BE2C (cell line): ENCODE measurements at regions not wholly inside any gene's neighbourhood (a gene's known extent, or its start where the extent isn't known, plus 50 kb on each side); places are given as distances from the start of the nearest gene placed in this dataset.

Source experiments
- DNase-seq: peaks from one replicate; pipeline ENCODE4 v3.0.0-alpha.2; 2020
- H3K27me3 ChIP-seq: fragments of 250-450 bp; sonication (Bioruptor Pico); 2 replicates; pipeline ENCODE4 v1.5.1; 2020; ENCODE audit warnings: mild to moderate bottlenecking
- H3K36me3 ChIP-seq: fragments of 250-450 bp; sonication (Bioruptor Pico); 2 replicates; pipeline ENCODE4 v1.5.1; 2020; ENCODE audit warnings: mild to moderate bottlenecking
- H3K4me1 ChIP-seq: fragments of 250-450 bp; sonication (Bioruptor Pico); 2 replicates; pipeline ENCODE4 v1.5.1; 2020
- H3K4me3 ChIP-seq: 2 replicates; pipeline ENCODE4 v1.5.1; 2011; ENCODE audit warnings: low read depth, low read length
- H3K9me3 ChIP-seq: fragments of 250-450 bp; sonication (Bioruptor Pico); 2 replicates; pipeline ENCODE4 v1.5.1; 2020
- CTCF ChIP-seq: IDR thresholded peaks from 2 replicates; pipeline ENCODE4 v1.5.1; 2012; ENCODE audit warnings: mild to moderate bottlenecking, low read depth, low read length

- TF ChIP-seq CTCF = no peak
- DNase-seq = no peak
- Histone ChIP-seq H3K9me3 (no peaks in the 10 kb centered on the region), H3K4me1 (no peaks in the 10 kb centered on the region), H3K27me3 (no peaks in the 10 kb centered on the region), H3K4me3 (no peak overlapping the region), H3K36me3 (no peaks in the 10 kb centered on the region)
These were observed 452.0 kb downstream of the NPIPA7 start for GRCh38 chr16:16830973-16831372.

- no peak for TF ChIP-seq CTCF
- H3K9me3 ChIP-seq = no peaks in the 10 kb centered on the region
- no peak for DNase-seq
- H3K4me1 ChIP-seq = no peaks in the 10 kb centered on the region
- H3K4me3 ChIP-seq = no peak overlapping the region
- H3K36me3 ChIP-seq = no peaks in the 10 kb centered on the region
- H3K27me3 ChIP-seq = no peaks in the 10 kb centered on the region
These were observed 454.2 kb downstream of the NPIPA7 start for GRCh38 chr16:16833165-16833564.

GRCh38 chr16:16850274-16850673 is 471.3 kb downstream of the NPIPA7 start:
- TF ChIP-seq CTCF = no peak
- no peaks in the 10 kb centered on the region for H3K9me3 ChIP-seq

GRCh38 chr16:16857012-16857411 is 478.1 kb downstream of the NPIPA7 start:
- H3K36me3 ChIP-seq = no peaks in the 10 kb centered on the region
- DNase-seq = no peak
- H3K4me3 ChIP-seq = no peak overlapping the region
- no peaks in the 10 kb centered on the region for H3K4me1 ChIP-seq
- no peaks in the 10 kb centered on the region for H3K27me3 ChIP-seq
- H3K9me3 ChIP-seq = no peaks in the 10 kb centered on the region
- no peak for TF ChIP-seq CTCF

More at GRCh38 chr16:16850274-16850673, 471.3 kb downstream of the NPIPA7 start:
- H3K36me3 ChIP-seq = no peaks in the 10 kb centered on the region
- H3K4me1 ChIP-seq = no peaks in the 10 kb centered on the region
- DNase-seq = no peak
- no peak overlapping the region for H3K4me3 ChIP-seq
- H3K27me3 ChIP-seq = no peaks in the 10 kb centered on the region

- Histone ChIP-seq H3K4me3 (no peak overlapping the region), H3K4me1 (no peaks in the 10 kb centered on the region), H3K9me3 (no peaks in the 10 kb centered on the region), H3K36me3 (no peaks in the 10 kb centered on the region), H3K27me3 (no peaks in the 10 kb centered on the region)
- DNase-seq = no peak
- no peak for TF ChIP-seq CTCF
These were observed 478.8 kb downstream of the NPIPA7 start for GRCh38 chr16:16857603-16858283.

GRCh38 chr16:16861546-16861945 is 482.6 kb downstream of the NPIPA7 start:
- Histone ChIP-seq H3K36me3 (no peaks in the 10 kb centered on the region), H3K4me1 (no peaks in the 10 kb centered on the region), H3K27me3 (no peaks in the 10 kb centered on the region), H3K9me3 (no peaks in the 10 kb centered on the region), H3K4me3 (no peak overlapping the region)
- peak; percentile 86 for TF ChIP-seq CTCF
- peak; percentile 67 for DNase-seq
